Neural cell (in vitro differentiated cells): ENCODE measurements at regions not wholly inside any gene's neighbourhood (a gene's known extent, or its start where the extent isn't known, plus 50 kb on each side); places are given as distances from the start of the nearest gene placed in this dataset.

Source experiments
- H2AFZ ChIP-seq: fragments of 200-600, 300-800 bp; sonication (generic), shearing (Covaris generic); 2 replicates; pipeline ENCODE4 v1.6.0; 2014; ENCODE audit warnings: low read depth, mild to moderate bottlenecking, antibody characterized with exemption, low read length, moderate library complexity
- H3F3A ChIP-seq: fragments of 200-600 bp; shearing (Covaris generic); 2 replicates; pipeline ENCODE4 v1.6.1; 2016; ENCODE audit warnings: mild to moderate bottlenecking, moderate library complexity, mixed read lengths, antibody characterized with exemption, low read length; ENCODE audit not compliant: insufficient read depth, poor library complexity, severe bottlenecking
- H3K27ac ChIP-seq: fragments of 200-600, 300-800 bp; sonication (generic), shearing (Covaris generic); 2 replicates; pipeline ENCODE4 v1.5.1; 2014; ENCODE audit warnings: mild to moderate bottlenecking, low read length, moderate library complexity
- H3K27me3 ChIP-seq: fragments of 300-800, 200-600 bp; sonication (generic), shearing (Covaris generic); 2 replicates; pipeline ENCODE4 v1.6.0; 2014; ENCODE audit warnings: mild to moderate bottlenecking, low read depth, low read length, moderate library complexity; ENCODE audit not compliant: insufficient read depth
- H3K36me3 ChIP-seq: fragments of 300-800, 200-600 bp; sonication (generic), shearing (Covaris generic); 2 replicates; pipeline ENCODE4 v1.5.1; 2014; ENCODE audit warnings: mild to moderate bottlenecking, antibody characterized with exemption, low read length, moderate library complexity; ENCODE audit not compliant: insufficient read depth
- H3K4me2 ChIP-seq: fragments of 300-800, 200-600 bp; sonication (generic), shearing (Covaris generic); 2 replicates; pipeline ENCODE4 v1.6.0; 2014; ENCODE audit warnings: mild to moderate bottlenecking, low read length
- H3K4me3 ChIP-seq: fragments of 300-800, 200-600 bp; sonication (generic), shearing (Covaris generic); 2 replicates; pipeline ENCODE4 v1.5.1; 2014; ENCODE audit warnings: mild to moderate bottlenecking, low read length, moderate library complexity
- H3K79me2 ChIP-seq: fragments of 200-600 bp; shearing (Covaris generic); replicated peaks from 2 replicates; pipeline ENCODE4 v1.6.0; 2014; ENCODE audit warnings: mild to moderate bottlenecking, low read length, moderate library complexity; ENCODE audit not compliant: insufficient read depth
- H3K9ac ChIP-seq: fragments of 300-800, 200-600 bp; sonication (generic), shearing (Covaris generic); 2 replicates; pipeline ENCODE4 v1.6.1; 2016; ENCODE audit warnings: mild to moderate bottlenecking, low read length, mixed read lengths
- H3K9me2 ChIP-seq: fragments of 200-600 bp; shearing (Covaris generic); 2 replicates; pipeline ENCODE4 v1.6.1; 2016; ENCODE audit warnings: mild to moderate bottlenecking, low read length, mixed read lengths; ENCODE audit not compliant: insufficient read depth
- H3K9me3 ChIP-seq: fragments of 200-600, 300-800 bp; sonication (generic), shearing (Covaris generic); 2 replicates; pipeline ENCODE4 v1.6.1; 2016; ENCODE audit warnings: mild to moderate bottlenecking, mixed run types, low read length, moderate library complexity, mixed read lengths
- H4K20me1 ChIP-seq: fragments of 200-600 bp; shearing (Covaris generic); 2 replicates; pipeline ENCODE4 v1.6.1; 2016; ENCODE audit warnings: mild to moderate bottlenecking, mixed run types; ENCODE audit not compliant: insufficient read depth
- EP300 ChIP-seq: fragments of 450-650 bp; conservative IDR thresholded peaks from 2 replicates; pipeline ENCODE4 v1.6.1; 2014; ENCODE audit warnings: antibody characterized with exemption, mild to moderate bottlenecking, moderate library complexity; ENCODE audit not compliant: poor library complexity, severe bottlenecking
- EZH2 ChIP-seq: fragments of 200-600, 300-800 bp; shearing (Covaris generic), sonication (generic); IDR thresholded peaks from 2 replicates; pipeline ENCODE4 v1.6.1; 2014; ENCODE audit warnings: antibody characterized with exemption, low read length, borderline replicate concordance, mild to moderate bottlenecking; ENCODE audit not compliant: insufficient read depth, poor library complexity, severe bottlenecking
- MXI1 ChIP-seq: fragments of 450-650 bp; conservative IDR thresholded peaks from 2 replicates; pipeline ENCODE4 v1.6.1; 2014; ENCODE audit warnings: antibody characterized with exemption, mild to moderate bottlenecking; ENCODE audit not compliant: poor library complexity, severe bottlenecking
- POLR2AphosphoS5 ChIP-seq: IDR thresholded peaks from 2 replicates; pipeline ENCODE4 v1.6.1; 2012
- RAD21 ChIP-seq: fragments of 450-650 bp; conservative IDR thresholded peaks from 2 replicates; pipeline ENCODE4 v1.6.1; 2014; ENCODE audit warnings: antibody characterized with exemption, mild to moderate bottlenecking, moderate library complexity
- SMC3 ChIP-seq: fragments of 450-650 bp; conservative IDR thresholded peaks from 2 replicates; pipeline ENCODE4 v1.6.1; 2014; ENCODE audit warnings: antibody characterized with exemption, mild to moderate bottlenecking, moderate library complexity; ENCODE audit not compliant: poor library complexity
- TAF1 ChIP-seq: IDR thresholded peaks from 2 replicates; pipeline ENCODE4 v1.6.1; 2012; ENCODE audit warnings: low read depth
- TF ChIP-seq, protein P1 (sequence below): IDR thresholded peaks from 2 replicates; pipeline ENCODE4 v1.6.1; 2012; ENCODE audit warnings: borderline replicate concordance
- TF ChIP-seq, protein P2 (sequence below): fragments of 450-650 bp; IDR thresholded peaks from 2 replicates; pipeline ENCODE4 v1.5.1; 2014; ENCODE audit warnings: antibody characterized with exemption, mild to moderate bottlenecking, moderate library complexity; ENCODE audit not compliant: poor library complexity, severe bottlenecking

DNA sequence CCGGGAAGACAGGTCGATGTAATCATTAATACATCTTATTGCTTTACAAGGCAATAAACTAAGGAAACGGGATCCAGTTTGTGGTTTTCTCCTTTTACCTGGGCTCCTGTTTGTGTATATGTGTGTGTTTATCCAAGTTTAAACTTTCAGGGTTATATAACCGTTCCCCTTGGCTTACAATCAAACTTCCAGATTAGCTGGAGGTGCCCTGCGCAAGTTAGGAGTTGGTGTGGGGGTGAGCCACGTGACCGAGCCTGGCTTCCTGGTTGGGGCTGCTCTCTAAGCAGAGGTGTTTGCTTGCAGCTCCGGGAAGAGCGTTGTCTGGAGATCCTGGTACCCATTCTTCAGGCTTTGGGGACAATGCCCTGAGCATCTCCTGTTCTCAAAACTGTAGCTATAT lies 129.2 kb downstream of the FHDC1 start:
- Histone ChIP-seq H3K79me2 (no peaks in the 10 kb centered on the region), H2AFZ (no peak overlapping the region), H3K36me3 (no peaks in the 10 kb centered on the region), H3K9me2 (no peaks in the 10 kb centered on the region), H3K27ac (no peak overlapping the region), H3F3A (no peaks in the 10 kb centered on the region), H3K27me3 (no peaks in the 10 kb centered on the region), H4K20me1 (no peaks in the 10 kb centered on the region), H3K9ac (no peak overlapping the region), H3K4me2 (no peak overlapping the region), H3K4me3 (no peak overlapping the region), H3K9me3 (no peaks in the 10 kb centered on the region)
- TF ChIP-seq, protein P1, sequence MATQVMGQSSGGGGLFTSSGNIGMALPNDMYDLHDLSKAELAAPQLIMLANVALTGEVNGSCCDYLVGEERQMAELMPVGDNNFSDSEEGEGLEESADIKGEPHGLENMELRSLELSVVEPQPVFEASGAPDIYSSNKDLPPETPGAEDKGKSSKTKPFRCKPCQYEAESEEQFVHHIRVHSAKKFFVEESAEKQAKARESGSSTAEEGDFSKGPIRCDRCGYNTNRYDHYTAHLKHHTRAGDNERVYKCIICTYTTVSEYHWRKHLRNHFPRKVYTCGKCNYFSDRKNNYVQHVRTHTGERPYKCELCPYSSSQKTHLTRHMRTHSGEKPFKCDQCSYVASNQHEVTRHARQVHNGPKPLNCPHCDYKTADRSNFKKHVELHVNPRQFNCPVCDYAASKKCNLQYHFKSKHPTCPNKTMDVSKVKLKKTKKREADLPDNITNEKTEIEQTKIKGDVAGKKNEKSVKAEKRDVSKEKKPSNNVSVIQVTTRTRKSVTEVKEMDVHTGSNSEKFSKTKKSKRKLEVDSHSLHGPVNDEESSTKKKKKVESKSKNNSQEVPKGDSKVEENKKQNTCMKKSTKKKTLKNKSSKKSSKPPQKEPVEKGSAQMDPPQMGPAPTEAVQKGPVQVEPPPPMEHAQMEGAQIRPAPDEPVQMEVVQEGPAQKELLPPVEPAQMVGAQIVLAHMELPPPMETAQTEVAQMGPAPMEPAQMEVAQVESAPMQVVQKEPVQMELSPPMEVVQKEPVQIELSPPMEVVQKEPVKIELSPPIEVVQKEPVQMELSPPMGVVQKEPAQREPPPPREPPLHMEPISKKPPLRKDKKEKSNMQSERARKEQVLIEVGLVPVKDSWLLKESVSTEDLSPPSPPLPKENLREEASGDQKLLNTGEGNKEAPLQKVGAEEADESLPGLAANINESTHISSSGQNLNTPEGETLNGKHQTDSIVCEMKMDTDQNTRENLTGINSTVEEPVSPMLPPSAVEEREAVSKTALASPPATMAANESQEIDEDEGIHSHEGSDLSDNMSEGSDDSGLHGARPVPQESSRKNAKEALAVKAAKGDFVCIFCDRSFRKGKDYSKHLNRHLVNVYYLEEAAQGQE = no peak
- TF ChIP-seq, protein P2, sequence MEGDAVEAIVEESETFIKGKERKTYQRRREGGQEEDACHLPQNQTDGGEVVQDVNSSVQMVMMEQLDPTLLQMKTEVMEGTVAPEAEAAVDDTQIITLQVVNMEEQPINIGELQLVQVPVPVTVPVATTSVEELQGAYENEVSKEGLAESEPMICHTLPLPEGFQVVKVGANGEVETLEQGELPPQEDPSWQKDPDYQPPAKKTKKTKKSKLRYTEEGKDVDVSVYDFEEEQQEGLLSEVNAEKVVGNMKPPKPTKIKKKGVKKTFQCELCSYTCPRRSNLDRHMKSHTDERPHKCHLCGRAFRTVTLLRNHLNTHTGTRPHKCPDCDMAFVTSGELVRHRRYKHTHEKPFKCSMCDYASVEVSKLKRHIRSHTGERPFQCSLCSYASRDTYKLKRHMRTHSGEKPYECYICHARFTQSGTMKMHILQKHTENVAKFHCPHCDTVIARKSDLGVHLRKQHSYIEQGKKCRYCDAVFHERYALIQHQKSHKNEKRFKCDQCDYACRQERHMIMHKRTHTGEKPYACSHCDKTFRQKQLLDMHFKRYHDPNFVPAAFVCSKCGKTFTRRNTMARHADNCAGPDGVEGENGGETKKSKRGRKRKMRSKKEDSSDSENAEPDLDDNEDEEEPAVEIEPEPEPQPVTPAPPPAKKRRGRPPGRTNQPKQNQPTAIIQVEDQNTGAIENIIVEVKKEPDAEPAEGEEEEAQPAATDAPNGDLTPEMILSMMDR = no peak
- TF ChIP-seq SMC3 (no peak), RAD21 (no peak), POLR2AphosphoS5 (no peak), EZH2 (no peak), EP300 (no peak), MXI1 (no peak), TAF1 (no peak)

DNA sequence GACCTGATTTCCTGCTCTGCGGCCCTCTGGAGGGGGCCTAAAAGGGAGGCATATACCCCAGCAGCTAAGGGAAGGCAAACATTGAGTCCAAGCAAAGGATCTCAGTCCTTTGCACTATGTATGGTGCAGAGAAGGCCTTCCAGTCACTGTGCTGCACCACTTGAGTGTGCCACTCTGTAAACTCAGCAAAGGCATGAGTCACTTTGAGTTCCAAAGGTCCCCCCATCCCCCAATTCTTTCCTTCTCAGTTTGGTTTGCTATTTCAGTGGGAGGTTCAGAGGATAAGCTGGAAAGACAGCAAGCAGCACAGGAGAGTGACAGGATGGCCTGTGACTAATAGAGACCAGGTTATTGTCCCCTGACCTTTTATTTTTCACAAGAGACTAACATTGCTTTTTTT lies 131.3 kb downstream of the FHDC1 start:
- no peaks in the 10 kb centered on the region for H4K20me1 ChIP-seq
- no peak overlapping the region for H3K27ac ChIP-seq
- no peak overlapping the region for H2AFZ ChIP-seq
- no peak overlapping the region for H3K4me3 ChIP-seq
- H3F3A ChIP-seq = no peaks in the 10 kb centered on the region
- H3K9me2 ChIP-seq = no peaks in the 10 kb centered on the region
- H3K4me2 ChIP-seq = no peak overlapping the region
- no peaks in the 10 kb centered on the region for H3K79me2 ChIP-seq
- no peak for TF ChIP-seq MXI1
- no peak for TF ChIP-seq TAF1
- TF ChIP-seq, protein P2 = no peak
- no peak for TF ChIP-seq RAD21
- TF ChIP-seq EP300 = no peak
- no peak for TF ChIP-seq SMC3
- TF ChIP-seq EZH2 = no peak
- TF ChIP-seq, protein P1 = no peak
- TF ChIP-seq POLR2AphosphoS5 = no peak
- H3K9me3 ChIP-seq = no peaks in the 10 kb centered on the region
- H3K36me3 ChIP-seq = no peaks in the 10 kb centered on the region
- H3K9ac ChIP-seq = no peak overlapping the region
- H3K27me3 ChIP-seq = no peaks in the 10 kb centered on the region
